Suprapubic skin (tissue), 3 donors: ENCODE measurements at regions not wholly inside any gene's neighbourhood (a gene's known extent, or its start where the extent isn't known, plus 50 kb on each side); places are given as distances from the start of the nearest gene placed in this dataset.
"Not testable (repeated sequence)": the region's sequence is repeated elsewhere in the genome, so short reads cannot be mapped to it uniquely, and the experiment has no call there.

Experiments used
- POLR2AphosphoS5 ChIP-seq, 3 donors: sonication (generic); formaldehyde crosslinking; IDR thresholded peaks; one replicate each; pipeline ENCODE4 v1.6.1; 2017; ENCODE audit warnings: antibody characterized with exemption in 3 of 3
- TF ChIP-seq, protein P1 (sequence below), 2 donors: fragments of 200-600 bp in 1 of 2; fragments of 450-650 bp in 1 of 2; sonication (generic) in 1 of 2; IDR thresholded peaks; one replicate each; pipeline ENCODE4 v1.5.1; 2016 to 2019; ENCODE audit warnings: antibody characterized with exemption in 2 of 2, mild to moderate bottlenecking in 1 of 2, moderate library complexity in 1 of 2

GRCh38 chr1:144519528-144520189, 58.2 kb upstream of the NBPF15 start:
- TF ChIP-seq, protein P1, sequence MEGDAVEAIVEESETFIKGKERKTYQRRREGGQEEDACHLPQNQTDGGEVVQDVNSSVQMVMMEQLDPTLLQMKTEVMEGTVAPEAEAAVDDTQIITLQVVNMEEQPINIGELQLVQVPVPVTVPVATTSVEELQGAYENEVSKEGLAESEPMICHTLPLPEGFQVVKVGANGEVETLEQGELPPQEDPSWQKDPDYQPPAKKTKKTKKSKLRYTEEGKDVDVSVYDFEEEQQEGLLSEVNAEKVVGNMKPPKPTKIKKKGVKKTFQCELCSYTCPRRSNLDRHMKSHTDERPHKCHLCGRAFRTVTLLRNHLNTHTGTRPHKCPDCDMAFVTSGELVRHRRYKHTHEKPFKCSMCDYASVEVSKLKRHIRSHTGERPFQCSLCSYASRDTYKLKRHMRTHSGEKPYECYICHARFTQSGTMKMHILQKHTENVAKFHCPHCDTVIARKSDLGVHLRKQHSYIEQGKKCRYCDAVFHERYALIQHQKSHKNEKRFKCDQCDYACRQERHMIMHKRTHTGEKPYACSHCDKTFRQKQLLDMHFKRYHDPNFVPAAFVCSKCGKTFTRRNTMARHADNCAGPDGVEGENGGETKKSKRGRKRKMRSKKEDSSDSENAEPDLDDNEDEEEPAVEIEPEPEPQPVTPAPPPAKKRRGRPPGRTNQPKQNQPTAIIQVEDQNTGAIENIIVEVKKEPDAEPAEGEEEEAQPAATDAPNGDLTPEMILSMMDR (IDR thresholded peaks at IDR 0.05), result not testable (repeated sequence)
- TF ChIP-seq POLR2AphosphoS5 (IDR thresholded peaks at IDR 0.05), result not testable (repeated sequence)
